ENCODE measurements at regions not wholly inside any gene's neighbourhood (a gene's known extent, or its start where the extent isn't known, plus 50 kb on each side); places are given as distances from the start of the nearest gene placed in this dataset.

DNA sequence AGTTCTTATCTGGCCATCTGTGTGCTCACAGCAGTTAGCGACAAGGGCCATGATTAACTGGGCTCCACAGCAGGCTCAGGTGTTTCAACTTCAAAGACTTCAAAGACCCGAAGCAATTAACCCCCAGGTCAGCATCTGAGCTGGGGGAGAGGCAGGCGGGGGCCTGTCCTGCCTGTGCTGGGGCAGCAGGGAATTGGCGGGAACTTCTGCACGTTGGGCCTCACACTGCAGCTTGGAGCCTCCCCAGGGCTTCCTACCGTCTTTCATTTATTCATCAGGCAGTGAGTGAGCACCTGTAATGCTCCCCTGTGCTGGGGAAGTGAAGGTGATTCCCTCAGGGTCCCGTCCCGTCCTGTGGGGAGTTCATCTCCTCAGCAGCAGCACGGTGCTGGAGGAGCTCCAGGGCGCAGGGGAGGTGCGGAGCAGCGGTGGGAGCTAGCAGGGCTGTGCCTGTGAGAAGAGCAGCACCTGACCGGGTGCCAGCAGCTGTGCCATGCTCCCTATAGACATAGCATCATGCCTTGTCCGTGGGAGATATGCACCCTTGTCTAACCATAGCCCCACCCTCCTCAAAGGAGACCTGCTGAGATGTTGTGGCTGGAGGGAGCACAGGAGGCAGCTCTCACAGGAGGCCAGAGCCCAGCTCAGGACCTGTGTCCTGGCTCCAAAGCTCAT, 51.8 kb upstream of the FRMD1 start:
- DNase-seq, result peak; percentile 50
- H3K36me3 ChIP-seq (replicated peaks; ENCODE audit: control insufficient read depth, insufficient read depth, low read length), result no peaks in the 10 kb centered on the region
- H3K4me3 ChIP-seq (ENCODE audit: insufficient read depth, low read depth, low read length), result no peak overlapping the region
- H3K27me3 ChIP-seq (ENCODE audit: control insufficient read depth, insufficient read depth, low read length), result peaks cover 2% of the 10 kb centered on the region; the same call in 1 of the 2 replicates

DNA sequence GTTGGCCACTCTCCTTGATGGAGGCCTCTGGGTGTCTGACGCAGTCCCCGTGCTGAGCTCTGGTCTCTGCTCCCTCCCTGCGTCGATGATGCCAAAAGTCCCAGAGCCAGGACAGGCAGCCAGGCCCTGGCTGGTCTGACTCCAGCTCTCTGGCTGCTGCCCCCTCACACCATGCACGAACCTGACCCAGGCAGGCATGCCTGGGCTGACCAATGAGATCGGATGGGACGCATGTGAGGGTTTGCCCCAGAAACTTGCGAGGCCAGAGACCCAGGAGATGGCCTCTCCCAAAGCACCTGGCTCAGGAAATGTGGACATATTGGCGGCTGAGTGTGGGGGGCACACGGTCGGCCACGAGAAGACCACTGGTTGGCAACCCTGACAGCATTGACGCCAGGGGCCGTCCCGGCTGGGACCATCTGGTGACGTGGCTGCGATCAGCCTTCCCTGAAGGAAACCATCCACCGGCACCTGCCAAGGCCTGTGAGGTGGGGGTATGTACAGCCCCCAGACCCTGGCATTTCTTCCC, 51.2 kb upstream of the FRMD1 start:
- Histone ChIP-seq H3K4me3 (ENCODE audit: insufficient read depth, low read depth, low read length) (no peak overlapping the region), H3K27me3 (ENCODE audit: control insufficient read depth, insufficient read depth, low read length) (peaks cover 2% of the 10 kb centered on the region; the same call in 1 of the 2 replicates), H3K36me3 (replicated peaks; ENCODE audit: control insufficient read depth, insufficient read depth, low read length) (no peaks in the 10 kb centered on the region)
- DNase-seq, result peak; percentile 34

DNA sequence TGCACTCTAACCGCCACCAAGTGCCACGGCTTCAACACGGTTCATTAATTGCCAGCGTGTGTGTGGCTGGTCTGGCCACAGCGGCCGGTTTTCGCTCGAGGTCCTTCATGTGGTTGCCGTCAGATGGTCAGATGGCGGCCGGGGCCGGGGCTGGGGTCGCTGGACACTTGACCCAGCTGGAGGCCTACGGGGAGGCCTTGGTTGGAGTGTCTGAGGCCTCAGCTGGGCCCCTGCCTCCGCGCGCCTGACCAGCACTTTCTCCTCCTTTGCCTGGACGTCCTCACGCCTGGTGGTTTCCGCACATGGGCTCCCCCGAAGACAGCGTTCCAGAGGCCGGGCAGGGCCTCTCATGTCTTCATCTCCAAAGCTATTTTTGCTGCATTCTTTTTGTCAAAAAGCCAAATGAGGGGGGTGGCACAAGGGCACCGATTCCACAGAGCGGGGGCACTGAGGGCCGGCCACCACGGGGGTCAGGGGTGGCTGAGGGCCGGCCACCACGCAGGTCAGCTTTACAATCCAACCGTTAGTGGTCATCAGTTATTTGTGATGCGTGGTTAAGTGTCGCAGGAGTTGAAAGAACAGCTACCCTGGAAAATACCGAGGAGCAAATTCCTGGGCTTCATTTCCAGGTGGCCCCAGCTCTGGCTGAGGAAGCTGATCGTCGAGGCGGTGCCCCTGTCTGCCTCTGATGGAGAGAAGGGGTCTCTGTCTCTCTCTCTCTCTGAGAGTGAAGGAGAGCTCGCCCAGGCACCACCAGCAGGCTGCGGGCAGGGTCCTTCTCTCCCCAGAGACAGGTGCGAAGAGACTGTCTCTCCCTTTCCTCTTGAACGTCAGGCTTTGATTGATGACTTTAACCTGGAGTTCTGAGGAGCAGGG, 50.5 kb upstream of the FRMD1 start:
- Histone ChIP-seq H3K4me3 (ENCODE audit: insufficient read depth, low read depth, low read length) (no peak overlapping the region), H3K27me3 (ENCODE audit: control insufficient read depth, insufficient read depth, low read length) (peaks cover 2% of the 10 kb centered on the region; the same call in 1 of the 2 replicates), H3K36me3 (replicated peaks; ENCODE audit: control insufficient read depth, insufficient read depth, low read length) (no peaks in the 10 kb centered on the region)
- DNase-seq, result peak; percentile 51

DNA sequence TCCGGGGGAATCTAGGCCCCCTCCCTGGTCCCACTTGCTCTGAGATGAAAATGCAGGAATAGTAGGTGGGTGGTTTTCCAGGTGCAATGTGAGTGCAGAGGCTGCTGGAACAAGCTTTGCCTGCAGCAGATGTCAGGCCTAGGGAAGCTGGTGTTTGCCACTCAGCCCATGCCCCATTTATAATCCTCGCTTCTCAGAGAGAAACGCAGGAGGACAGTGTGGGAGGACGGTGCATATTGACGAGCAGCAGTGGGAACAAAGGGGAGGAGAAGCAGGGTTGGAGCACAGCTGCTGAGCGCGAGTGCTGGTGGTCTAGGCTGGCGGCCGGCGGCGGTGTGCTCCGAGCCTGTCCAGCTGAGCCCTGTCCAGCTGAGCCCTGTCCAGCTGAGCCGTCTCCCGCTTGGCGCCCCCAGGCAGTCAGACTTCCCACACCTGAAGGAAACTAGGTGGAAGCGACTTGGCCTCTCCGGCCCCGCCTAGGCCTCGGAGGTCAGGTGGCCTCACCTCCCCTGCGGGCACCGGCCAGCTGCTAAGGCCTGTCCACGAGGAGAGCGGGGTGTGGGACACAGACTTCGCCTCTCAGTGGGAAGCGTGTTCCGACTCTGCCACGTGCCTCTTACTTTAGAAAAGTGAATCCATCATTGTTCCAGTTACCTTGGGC, 49.7 kb upstream of the FRMD1 start:
- DNase-seq, result peak; percentile 46
- H3K27me3 ChIP-seq (ENCODE audit: control insufficient read depth, insufficient read depth, low read length), result peaks cover 2% of the 10 kb centered on the region; the same call in 1 of the 2 replicates
- no peak overlapping the region for H3K4me3 ChIP-seq (ENCODE audit: insufficient read depth, low read depth, low read length)
- H3K36me3 ChIP-seq (replicated peaks; ENCODE audit: control insufficient read depth, insufficient read depth, low read length), result no peaks in the 10 kb centered on the region

Measured in H7 (cell line).